ENCODE measurements at regions not wholly inside any gene's neighbourhood (a gene's known extent, or its start where the extent isn't known, plus 50 kb on each side); places are given as distances from the start of the nearest gene placed in this dataset.
"Not testable (repeated sequence)": the region's sequence is repeated elsewhere in the genome, so short reads cannot be mapped to it uniquely, and the experiment has no call there.

DNA sequence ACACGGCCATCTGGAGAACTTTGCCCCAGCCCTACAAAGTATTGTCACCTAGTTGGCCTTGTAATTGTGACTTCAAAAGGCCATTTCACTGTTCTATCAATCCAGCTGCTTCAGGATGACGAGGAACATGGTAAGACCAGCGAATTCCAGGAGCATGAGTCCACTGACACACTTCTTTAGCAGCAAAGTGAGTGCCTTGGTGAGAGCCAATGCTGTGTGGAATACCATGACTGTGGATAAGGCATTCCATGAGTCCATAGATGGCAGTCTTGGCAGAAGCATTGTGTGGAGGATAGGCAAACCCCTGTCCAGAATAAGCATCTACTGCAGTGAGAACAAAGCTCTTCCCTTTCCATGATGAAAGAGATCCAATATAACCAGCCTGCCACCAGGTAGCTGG lies 1009.1 kb upstream of the USP15 start:
- Mint-ChIP-seq H3K27ac (no peak overlapping the region), H3K4me3 (no peak overlapping the region), H3K9me3 (no peaks in the 10 kb centered on the region), H3K36me3 (ENCODE audit: low read depth) (no peaks in the 10 kb centered on the region), H3K27me3 (ENCODE audit: low read depth) (no peaks in the 10 kb centered on the region), H3K4me1 (no peaks in the 10 kb centered on the region)
- TF ChIP-seq, protein P1, sequence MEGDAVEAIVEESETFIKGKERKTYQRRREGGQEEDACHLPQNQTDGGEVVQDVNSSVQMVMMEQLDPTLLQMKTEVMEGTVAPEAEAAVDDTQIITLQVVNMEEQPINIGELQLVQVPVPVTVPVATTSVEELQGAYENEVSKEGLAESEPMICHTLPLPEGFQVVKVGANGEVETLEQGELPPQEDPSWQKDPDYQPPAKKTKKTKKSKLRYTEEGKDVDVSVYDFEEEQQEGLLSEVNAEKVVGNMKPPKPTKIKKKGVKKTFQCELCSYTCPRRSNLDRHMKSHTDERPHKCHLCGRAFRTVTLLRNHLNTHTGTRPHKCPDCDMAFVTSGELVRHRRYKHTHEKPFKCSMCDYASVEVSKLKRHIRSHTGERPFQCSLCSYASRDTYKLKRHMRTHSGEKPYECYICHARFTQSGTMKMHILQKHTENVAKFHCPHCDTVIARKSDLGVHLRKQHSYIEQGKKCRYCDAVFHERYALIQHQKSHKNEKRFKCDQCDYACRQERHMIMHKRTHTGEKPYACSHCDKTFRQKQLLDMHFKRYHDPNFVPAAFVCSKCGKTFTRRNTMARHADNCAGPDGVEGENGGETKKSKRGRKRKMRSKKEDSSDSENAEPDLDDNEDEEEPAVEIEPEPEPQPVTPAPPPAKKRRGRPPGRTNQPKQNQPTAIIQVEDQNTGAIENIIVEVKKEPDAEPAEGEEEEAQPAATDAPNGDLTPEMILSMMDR (IDR thresholded peaks at IDR 0.05; ENCODE audit: unreplicated experiment in 3 of 3): no peak

DNA sequence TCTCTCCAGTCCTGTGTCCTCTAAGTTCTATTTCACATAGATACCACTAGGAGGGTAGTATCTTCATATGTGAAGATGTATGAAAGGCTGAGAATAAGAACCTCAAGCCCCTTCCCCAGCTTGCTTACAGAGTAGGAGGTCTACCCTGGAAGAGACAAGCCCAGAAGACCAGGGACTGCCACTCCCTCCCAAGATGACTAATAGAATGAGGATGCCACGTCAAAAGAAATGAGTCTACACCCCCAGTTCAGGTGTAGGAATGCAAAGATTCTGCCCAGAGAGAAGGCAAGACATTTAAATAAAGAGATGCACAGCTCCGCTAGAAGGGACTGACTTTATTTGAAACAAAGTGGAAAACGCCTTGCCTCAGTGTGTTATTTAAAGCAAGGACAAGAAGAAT lies 1006.0 kb upstream of the USP15 start:
- Mint-ChIP-seq H3K4me3 (no peak overlapping the region), H3K27me3 (ENCODE audit: low read depth) (no peaks in the 10 kb centered on the region), H3K36me3 (ENCODE audit: low read depth) (no peaks in the 10 kb centered on the region), H3K4me1 (no peaks in the 10 kb centered on the region), H3K9me3 (no peaks in the 10 kb centered on the region), H3K27ac (no peak overlapping the region)
- TF ChIP-seq, protein P1 (IDR thresholded peaks at IDR 0.05; ENCODE audit: unreplicated experiment in 3 of 3): no peak

DNA sequence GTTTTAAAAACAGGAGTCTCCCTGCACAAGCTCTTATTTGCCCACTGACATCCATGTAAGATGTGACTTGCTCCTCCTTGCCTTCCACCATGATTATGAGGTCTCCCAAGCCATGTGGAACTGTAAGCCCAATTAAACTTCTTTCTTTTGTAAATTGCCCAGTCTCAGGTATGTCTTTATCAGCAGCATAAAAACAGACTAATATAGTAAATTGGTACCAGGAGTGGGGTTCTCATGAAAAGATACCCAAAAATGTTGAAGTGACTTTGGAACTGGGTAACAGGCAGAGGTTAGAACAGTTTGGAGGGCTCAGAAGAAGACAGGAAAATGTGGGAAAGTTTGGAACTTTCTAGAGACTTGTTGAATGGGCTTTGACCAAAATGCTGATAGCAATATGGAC lies 995.9 kb upstream of the USP15 start:
- H3K4me1 Mint-ChIP-seq; H3K27me3 Mint-ChIP-seq (ENCODE audit: low read depth); H3K4me3 Mint-ChIP-seq; H3K27ac Mint-ChIP-seq; H3K36me3 Mint-ChIP-seq (ENCODE audit: low read depth): not testable (repeated sequence)
- H3K9me3 Mint-ChIP-seq: peaks cover 28% of the 10 kb centered on the region

DNA sequence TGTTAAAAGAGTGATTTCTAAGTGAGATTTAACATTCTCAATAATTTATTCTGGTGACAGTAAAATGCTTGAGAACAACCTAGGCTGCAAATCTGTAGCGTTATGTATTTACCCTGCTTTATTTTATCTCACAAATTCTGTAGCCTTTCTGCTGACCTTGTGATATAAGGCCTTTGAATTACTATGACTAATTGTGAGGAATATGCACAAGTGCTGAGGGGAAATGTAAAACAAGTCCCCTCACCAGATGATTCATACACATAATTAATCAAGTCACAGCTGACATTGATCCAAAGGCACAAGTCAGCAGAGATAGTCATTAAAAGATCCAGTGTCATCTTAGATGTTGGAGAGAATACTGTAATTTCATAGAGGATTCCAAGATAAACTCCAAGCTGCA lies 992.7 kb upstream of the USP15 start:
- H3K9me3 Mint-ChIP-seq: peaks cover 23% of the 10 kb centered on the region
- TF ChIP-seq, protein P1 (IDR thresholded peaks at IDR 0.05; ENCODE audit: unreplicated experiment in 3 of 3): no peak
- no peaks in the 10 kb centered on the region for H3K27me3 Mint-ChIP-seq (ENCODE audit: low read depth)
- no peak overlapping the region for H3K4me3 Mint-ChIP-seq
- peaks cover 3% of the 10 kb centered on the region for H3K4me1 Mint-ChIP-seq
- H3K36me3 Mint-ChIP-seq (ENCODE audit: low read depth): no peaks in the 10 kb centered on the region
- H3K27ac Mint-ChIP-seq: no peak overlapping the region

DNA sequence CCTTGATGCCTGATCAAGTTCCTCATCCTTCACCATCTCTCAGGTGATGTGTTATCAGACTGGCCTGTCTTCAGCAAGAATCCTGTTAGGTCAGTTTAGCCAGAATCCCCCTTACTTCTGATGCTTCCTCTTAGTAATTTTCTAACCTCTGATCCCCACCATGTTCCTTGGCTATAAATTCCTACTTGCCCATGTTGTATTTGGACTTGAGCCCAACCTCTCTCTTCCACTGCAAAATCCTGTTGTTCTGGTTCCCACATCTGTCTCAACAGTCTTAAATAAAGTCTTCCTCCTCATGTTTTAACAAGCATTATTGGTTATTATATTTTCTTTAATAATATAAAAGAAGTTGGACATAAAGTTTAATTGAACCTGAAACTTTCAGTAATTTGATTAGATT lies 987.8 kb upstream of the USP15 start:
- TF ChIP-seq, protein P1 (IDR thresholded peaks at IDR 0.05; ENCODE audit: unreplicated experiment in 3 of 3): no peak
- Mint-ChIP-seq H3K4me1 (peaks cover 5% of the 10 kb centered on the region), H3K9me3 (no peaks in the 10 kb centered on the region), H3K27ac (peak overlapping the region in 2 of 3 experiments; percentile 10 to 46), H3K4me3 (no peak overlapping the region), H3K36me3 (ENCODE audit: low read depth) (no peaks in the 10 kb centered on the region), H3K27me3 (ENCODE audit: low read depth) (no peaks in the 10 kb centered on the region)

DNA sequence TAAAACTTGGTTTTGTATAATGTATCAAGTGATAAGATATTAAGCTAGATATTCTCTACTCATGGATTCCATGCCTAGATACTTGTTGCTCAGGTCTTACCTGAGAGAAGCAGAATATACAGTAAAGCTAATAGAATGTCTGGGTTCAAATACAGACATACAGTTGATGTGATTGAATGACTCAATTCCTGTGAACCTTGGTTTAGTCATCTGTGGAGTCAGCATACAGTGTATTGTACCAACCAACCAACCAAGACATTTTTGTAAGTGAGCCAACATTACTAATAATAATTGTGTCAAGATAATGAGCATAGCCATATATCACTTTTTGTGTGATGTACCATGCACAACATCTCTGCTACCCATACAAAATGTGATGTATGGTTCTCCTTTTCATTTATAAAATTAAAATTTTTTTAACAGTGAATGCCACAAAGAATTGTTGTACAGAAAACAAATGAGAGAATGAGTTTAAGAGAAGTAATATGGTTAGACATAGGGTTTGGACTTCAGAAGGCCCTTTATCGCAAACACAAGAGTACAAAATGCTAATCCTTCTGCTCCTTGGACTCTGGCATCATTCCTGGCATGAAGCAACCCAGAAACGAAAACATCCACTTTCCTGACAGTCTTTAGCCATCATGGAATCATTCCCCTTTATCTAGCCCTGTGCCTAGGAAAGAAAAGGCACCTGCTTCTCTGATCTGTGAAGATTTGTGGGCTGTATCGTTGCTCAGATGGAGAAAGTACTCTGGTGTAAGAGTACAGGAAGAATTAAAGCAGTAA lies 977.2 kb upstream of the USP15 start:
- H3K27me3 Mint-ChIP-seq (ENCODE audit: low read depth): no peaks in the 10 kb centered on the region
- peaks cover 21% of the 10 kb centered on the region for H3K9me3 Mint-ChIP-seq
- H3K4me3 Mint-ChIP-seq: no peak overlapping the region
- TF ChIP-seq, protein P1 (IDR thresholded peaks at IDR 0.05; ENCODE audit: unreplicated experiment in 3 of 3): no peak
- no peaks in the 10 kb centered on the region for H3K4me1 Mint-ChIP-seq
- H3K27ac Mint-ChIP-seq: no peak overlapping the region
- peaks cover 4% of the 10 kb centered on the region for H3K36me3 Mint-ChIP-seq (ENCODE audit: low read depth)

Data from nephron (organoid).